Activated CD4-positive, alpha-beta memory T cell treated with anti-CD3 and anti-CD28 coated beads, Interleukin-2, amount 10 ng/mL, durations not matched to agents 7 days and 5 days (primary cell): ENCODE measurements at regions not wholly inside any gene's neighbourhood (a gene's known extent, or its start where the extent isn't known, plus 50 kb on each side); places are given as distances from the start of the nearest gene placed in this dataset.
"Not testable (repeated sequence)": the region's sequence is repeated elsewhere in the genome, so short reads cannot be mapped to it uniquely, and the experiment has no call there.

Experiments used
- CTCF ChIA-PET: fragments of 350-600 bp; sonication (Branson Sonifier 250); formaldehyde crosslinking; loops from one replicate; lab custom pipeline; 2021; ENCODE audit warnings: antibody characterized with exemption, inconsistent platforms; lab: Charles Lee
- POLR2A ChIA-PET: fragments of 350-600 bp; sonication (Branson Sonifier 250); formaldehyde crosslinking; loops from one replicate; lab custom pipeline; 2021; ENCODE audit warnings: antibody characterized with exemption; lab: Charles Lee
- DNase-seq: peaks from one replicate; pipeline ENCODE4 v3.0.0-alpha.2; 2020
- H3K27ac Mint-ChIP-seq: one replicate; pipeline ENCODE4 v1.8.0; 2021; ENCODE audit warnings: mild to moderate bottlenecking, mixed read lengths
- H3K27me3 Mint-ChIP-seq: one replicate; pipeline ENCODE4 v1.8.0; 2021; ENCODE audit warnings: mixed read lengths
- H3K36me3 Mint-ChIP-seq: one replicate; pipeline ENCODE4 v1.8.0; 2021; ENCODE audit warnings: low read depth, mixed read lengths
- H3K4me1 Mint-ChIP-seq: one replicate; pipeline ENCODE4 v1.8.0; 2021; ENCODE audit warnings: mixed read lengths
- H3K4me3 Mint-ChIP-seq: one replicate; pipeline ENCODE4 v1.8.0; 2021; ENCODE audit warnings: mild to moderate bottlenecking, mixed read lengths
- H3K9me3 Mint-ChIP-seq: one replicate; pipeline ENCODE4 v1.8.0; 2021; ENCODE audit warnings: mixed read lengths

- H3K9me3 Mint-ChIP-seq, result peaks cover 2% of the 10 kb centered on the region
- H3K27me3 Mint-ChIP-seq, result no peaks in the 10 kb centered on the region
- H3K36me3 Mint-ChIP-seq, result no peaks in the 10 kb centered on the region
- ChIA-PET CTCF (no interaction called here), POLR2A (no interaction called here)
- no peak overlapping the region for H3K27ac Mint-ChIP-seq
- H3K4me3 Mint-ChIP-seq, result no peak overlapping the region
- no peak for DNase-seq
- no peaks in the 10 kb centered on the region for H3K4me1 Mint-ChIP-seq
Measured at GRCh38 chr9:82489201-82489821, 500.7 kb downstream of the SPATA31D1 start.

GRCh38 chr9:82490019-82490499, 501.5 kb downstream of the SPATA31D1 start:
- Mint-ChIP-seq H3K27me3 (no peaks in the 10 kb centered on the region), H3K4me3 (no peak overlapping the region), H3K9me3 (peaks cover 3% of the 10 kb centered on the region), H3K36me3 (no peaks in the 10 kb centered on the region), H3K27ac (no peak overlapping the region), H3K4me1 (no peaks in the 10 kb centered on the region)
- no peak for DNase-seq
- ChIA-PET CTCF (no interaction called here), POLR2A (no interaction called here)

- H3K27ac Mint-ChIP-seq, CTCF ChIA-PET: not testable (repeated sequence)
Measured at GRCh38 chr9:82490821-82491220, 502.2 kb downstream of the SPATA31D1 start.

GRCh38 chr9:82491604-82492003, 503.0 kb downstream of the SPATA31D1 start:
- ChIA-PET POLR2A (no interaction called here), CTCF (no interaction called here)
- no peak for DNase-seq
- H3K9me3 Mint-ChIP-seq, result peaks cover 9% of the 10 kb centered on the region
- H3K27me3 Mint-ChIP-seq, result no peaks in the 10 kb centered on the region
- H3K4me1 Mint-ChIP-seq, result no peaks in the 10 kb centered on the region
- H3K4me3 Mint-ChIP-seq, result no peak overlapping the region
- H3K36me3 Mint-ChIP-seq, result no peaks in the 10 kb centered on the region
- H3K27ac Mint-ChIP-seq, result no peak overlapping the region

More at GRCh38 chr9:82490821-82491220, 502.2 kb downstream of the SPATA31D1 start:
- H3K27me3 Mint-ChIP-seq, H3K9me3 Mint-ChIP-seq, DNase-seq, H3K36me3 Mint-ChIP-seq, H3K4me1 Mint-ChIP-seq, POLR2A ChIA-PET, H3K4me3 Mint-ChIP-seq: not testable (repeated sequence)

- H3K27me3 Mint-ChIP-seq, result no peaks in the 10 kb centered on the region
- no peak overlapping the region for H3K27ac Mint-ChIP-seq
- H3K9me3 Mint-ChIP-seq, result peaks cover 13% of the 10 kb centered on the region
- ChIA-PET CTCF (no interaction called here), POLR2A (no interaction called here)
- H3K4me3 Mint-ChIP-seq, result no peak overlapping the region
- H3K36me3 Mint-ChIP-seq, result no peaks in the 10 kb centered on the region
- DNase-seq, result no peak
- no peaks in the 10 kb centered on the region for H3K4me1 Mint-ChIP-seq
Measured at GRCh38 chr9:82492274-82492673, 503.7 kb downstream of the SPATA31D1 start.

- POLR2A ChIA-PET, result no interaction called here
- H3K27ac Mint-ChIP-seq, result no peak overlapping the region
Measured at GRCh38 chr9:82495884-82496777, 507.6 kb downstream of the SPATA31D1 start.

GRCh38 chr9:82498541-82499317, 510.2 kb downstream of the SPATA31D1 start:
- ChIA-PET CTCF (no interaction called here), POLR2A (no interaction called here)
- no peak overlapping the region for H3K4me3 Mint-ChIP-seq
- no peak overlapping the region for H3K27ac Mint-ChIP-seq
- no peaks in the 10 kb centered on the region for H3K4me1 Mint-ChIP-seq
- DNase-seq, result no peak
- H3K36me3 Mint-ChIP-seq, result no peaks in the 10 kb centered on the region
- peaks cover 13% of the 10 kb centered on the region for H3K9me3 Mint-ChIP-seq
- no peaks in the 10 kb centered on the region for H3K27me3 Mint-ChIP-seq

More at GRCh38 chr9:82495884-82496777, 507.6 kb downstream of the SPATA31D1 start:
- Mint-ChIP-seq H3K36me3 (no peaks in the 10 kb centered on the region), H3K4me3 (no peak overlapping the region), H3K9me3 (peaks cover 13% of the 10 kb centered on the region), H3K27me3 (no peaks in the 10 kb centered on the region), H3K4me1 (no peaks in the 10 kb centered on the region)
- DNase-seq, result no peak
- CTCF ChIA-PET, result no interaction called here

- H3K27me3 Mint-ChIP-seq, result no peaks in the 10 kb centered on the region
- H3K27ac Mint-ChIP-seq, result no peak overlapping the region
- CTCF ChIA-PET, result no interaction called here
- no peak overlapping the region for H3K4me3 Mint-ChIP-seq
- no peak for DNase-seq
- peaks cover 14% of the 10 kb centered on the region for H3K9me3 Mint-ChIP-seq
- H3K4me1 Mint-ChIP-seq, result no peaks in the 10 kb centered on the region
- H3K36me3 Mint-ChIP-seq, result no peaks in the 10 kb centered on the region
- POLR2A ChIA-PET, result no interaction called here
Measured at GRCh38 chr9:82499337-82499736, 510.8 kb downstream of the SPATA31D1 start.

- Mint-ChIP-seq H3K9me3 (peaks cover 7% of the 10 kb centered on the region), H3K27me3 (no peaks in the 10 kb centered on the region), H3K27ac (no peak overlapping the region), H3K36me3 (no peaks in the 10 kb centered on the region), H3K4me1 (no peaks in the 10 kb centered on the region), H3K4me3 (no peak overlapping the region)
- ChIA-PET CTCF (no interaction called here), POLR2A (no interaction called here)
- no peak for DNase-seq
Measured at GRCh38 chr9:82504620-82505019, 516.0 kb downstream of the SPATA31D1 start.

GRCh38 chr9:82511626-82512025, 523.1 kb downstream of the SPATA31D1 start:
- Mint-ChIP-seq H3K27ac (no peak overlapping the region), H3K4me3 (no peak overlapping the region), H3K4me1 (no peaks in the 10 kb centered on the region), H3K9me3 (peaks cover 7% of the 10 kb centered on the region), H3K36me3 (no peaks in the 10 kb centered on the region), H3K27me3 (no peaks in the 10 kb centered on the region)
- ChIA-PET POLR2A (no interaction called here), CTCF (no interaction called here)
- no peak for DNase-seq

- DNase-seq, result no peak
- Mint-ChIP-seq H3K4me1 (no peaks in the 10 kb centered on the region), H3K36me3 (no peaks in the 10 kb centered on the region), H3K27ac (no peak overlapping the region), H3K9me3 (peaks cover 7% of the 10 kb centered on the region), H3K27me3 (no peaks in the 10 kb centered on the region), H3K4me3 (no peak overlapping the region)
- POLR2A ChIA-PET, result no interaction called here
- CTCF ChIA-PET, result no interaction called here
Measured at GRCh38 chr9:82512728-82513127, 524.2 kb downstream of the SPATA31D1 start.

- ChIA-PET CTCF (no interaction called here), POLR2A (no interaction called here)
- no peaks in the 10 kb centered on the region for H3K4me1 Mint-ChIP-seq
- no peak overlapping the region for H3K4me3 Mint-ChIP-seq
- peaks cover 7% of the 10 kb centered on the region for H3K9me3 Mint-ChIP-seq
- H3K27ac Mint-ChIP-seq, result no peak overlapping the region
- no peak for DNase-seq
- no peaks in the 10 kb centered on the region for H3K36me3 Mint-ChIP-seq
- H3K27me3 Mint-ChIP-seq, result no peaks in the 10 kb centered on the region
Measured at GRCh38 chr9:82513242-82513751, 524.7 kb downstream of the SPATA31D1 start.
